Hematopoietic multipotent progenitor cell treated with erythropoietin and hydrocortisone succinate and interleukin-3 and kit ligand, for 4 days (in vitro differentiated cells): ENCODE measurements at regions not wholly inside any gene's neighbourhood (a gene's known extent, or its start where the extent isn't known, plus 50 kb on each side); places are given as distances from the start of the nearest gene placed in this dataset.
"Not testable (repeated sequence)": the region's sequence is repeated elsewhere in the genome, so short reads cannot be mapped to it uniquely, and the experiment has no call there.

ENCODE experiments used
- DNase-seq: peaks from one replicate; pipeline ENCODE4 v3.0.0-alpha.2; 2015

GRCh38 chr13:55583953-55584593 lies 1556.6 kb upstream of the PRR20A start:
- no peak for DNase-seq

- no peak for DNase-seq
These were observed 1537.9 kb upstream of the PRR20A start for GRCh38 chr13:55602784-55603183.

GRCh38 chr13:55606045-55606665 lies 1534.6 kb upstream of the PRR20A start:
- no peak for DNase-seq

GRCh38 chr13:55613429-55614187 lies 1527.1 kb upstream of the PRR20A start:
- no peak for DNase-seq

- no peak for DNase-seq
These were observed 1525.6 kb upstream of the PRR20A start for GRCh38 chr13:55615081-55615480.

GRCh38 chr13:55617241-55617640 lies 1523.5 kb upstream of the PRR20A start:
- no peak for DNase-seq

GRCh38 chr13:55627221-55627620 lies 1513.5 kb upstream of the PRR20A start:
- DNase-seq = no peak

GRCh38 chr13:55632402-55632801 lies 1508.3 kb upstream of the PRR20A start:
- DNase-seq = no peak

GRCh38 chr13:55649485-55649884 lies 1491.2 kb upstream of the PRR20A start:
- DNase-seq = no peak

GRCh38 chr13:55652657-55653056 lies 1488.1 kb upstream of the PRR20A start:
- DNase-seq = no peak

GRCh38 chr13:55653497-55653896 lies 1487.2 kb upstream of the PRR20A start:
- DNase-seq = no peak

GRCh38 chr13:55654243-55654642 lies 1486.5 kb upstream of the PRR20A start:
- no peak for DNase-seq

GRCh38 chr13:55660264-55660663 lies 1480.5 kb upstream of the PRR20A start:
- DNase-seq = not testable (repeated sequence)

- DNase-seq = no peak
These were observed 1479.9 kb upstream of the PRR20A start for GRCh38 chr13:55660851-55661250.

GRCh38 chr13:55661505-55661904 lies 1479.2 kb upstream of the PRR20A start:
- no peak for DNase-seq

- DNase-seq = no peak
These were observed 1476.5 kb upstream of the PRR20A start for GRCh38 chr13:55664178-55664577.

- DNase-seq = no peak
These were observed 1471.7 kb upstream of the PRR20A start for GRCh38 chr13:55669051-55669450.

- no peak for DNase-seq
These were observed 1466.8 kb upstream of the PRR20A start for GRCh38 chr13:55673910-55674309.

- DNase-seq = no peak
These were observed 1457.9 kb upstream of the PRR20A start for GRCh38 chr13:55682776-55683175.

- DNase-seq = no peak
These were observed 1435.2 kb upstream of the PRR20A start for GRCh38 chr13:55705526-55705925.

- DNase-seq = no peak
These were observed 1434.7 kb upstream of the PRR20A start for GRCh38 chr13:55705971-55706370.

GRCh38 chr13:55714120-55714519 lies 1426.6 kb upstream of the PRR20A start:
- no peak for DNase-seq

GRCh38 chr13:55727683-55728082 lies 1413.0 kb upstream of the PRR20A start:
- DNase-seq = no peak

- DNase-seq = no peak
These were observed 1412.5 kb upstream of the PRR20A start for GRCh38 chr13:55728247-55728646.
